DMS53 treated with DMSO at 0.1 percent for 48 hours (cell line): ENCODE measurements at regions not wholly inside any gene's neighbourhood (a gene's known extent, or its start where the extent isn't known, plus 50 kb on each side); places are given as distances from the start of the nearest gene placed in this dataset.

ENCODE experiments used
- DNase-seq: peaks from one replicate; lab custom pipeline; 2025; ENCODE audit not compliant: unreplicated experiment; lab: John Stamatoyannopoulos, UW

DNA sequence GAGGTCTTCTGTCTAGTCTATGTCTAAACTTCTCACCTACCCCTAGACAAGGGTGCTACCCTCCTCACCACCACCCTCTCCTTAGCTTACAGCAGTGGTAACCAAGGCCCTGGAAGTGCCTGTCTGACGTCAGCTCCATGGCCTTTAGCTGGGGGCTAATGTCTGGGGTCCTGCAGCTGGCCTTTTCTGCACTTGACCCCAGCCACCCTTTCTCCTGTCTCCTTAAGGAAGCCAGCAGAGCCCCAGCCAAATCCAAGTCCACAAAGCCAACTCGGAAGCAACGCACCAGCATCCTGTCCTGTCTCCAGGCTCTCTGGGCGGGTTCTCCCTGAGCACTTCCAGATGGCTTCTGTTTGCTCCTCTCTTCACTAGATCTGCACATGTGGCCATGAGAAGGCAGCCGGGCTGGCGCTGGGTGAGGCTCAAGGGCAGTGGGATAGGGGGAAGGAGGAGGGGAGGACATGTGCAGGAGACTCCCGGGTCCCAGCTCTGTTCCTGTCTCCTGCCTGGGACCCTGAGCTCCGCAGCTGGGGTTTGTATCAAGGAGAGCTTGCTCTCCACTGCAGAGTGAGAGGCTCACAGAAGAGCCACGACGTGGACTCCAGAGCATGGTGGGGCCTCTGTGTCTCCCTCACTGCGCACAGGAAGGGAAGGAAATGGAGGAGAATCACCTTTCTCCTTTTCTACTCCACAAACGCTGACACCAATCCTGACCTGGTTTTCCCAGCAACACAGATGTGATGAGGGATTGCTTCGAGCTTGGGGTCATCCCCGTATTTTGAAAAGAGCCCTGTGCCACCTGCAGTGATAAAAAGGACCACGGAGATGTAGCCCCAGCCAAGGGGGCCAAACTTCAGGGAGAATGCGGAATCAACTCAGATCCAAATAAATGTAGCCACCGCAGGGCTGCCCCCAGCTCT lies 204.2 kb downstream of the USP12 start:
- DNase-seq = peak; percentile 63

DNA sequence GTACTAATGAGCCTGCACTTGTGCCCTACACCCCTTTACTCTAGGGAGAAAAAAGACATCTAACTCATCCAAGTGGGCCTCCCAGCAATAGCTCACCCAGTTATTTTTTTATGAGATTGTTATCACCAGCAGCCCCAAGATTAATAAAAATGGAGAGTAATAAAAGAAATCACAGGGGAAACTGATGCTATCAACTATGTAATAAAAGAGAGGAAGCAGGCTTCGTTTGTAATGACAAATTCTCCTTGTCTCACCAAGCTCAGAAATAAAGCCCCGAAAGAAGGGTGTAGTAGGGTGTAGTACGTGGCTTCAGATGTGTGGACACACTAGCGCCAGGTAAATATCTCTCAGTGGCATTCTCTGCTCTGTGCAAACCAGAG lies 204.9 kb downstream of the USP12 start:
- DNase-seq = no peak

GRCh38 chr13:26965952-26966700 lies 205.5 kb downstream of the USP12 start:
- DNase-seq = no peak

GRCh38 chr13:26964278-26965250 lies 204.0 kb upstream of the GPR12 start:
- DNase-seq = peak; percentile 92

- peak; percentile 67 for DNase-seq
Observed at GRCh38 chr13:26962671-26963070, 202.1 kb upstream of the GPR12 start.

- peak; percentile 97 for DNase-seq
Observed at GRCh38 chr13:26961890-26962615, 201.5 kb upstream of the GPR12 start.

GRCh38 chr13:26957182-26957581 lies 196.6 kb upstream of the GPR12 start:
- peak; percentile 31 for DNase-seq

- DNase-seq = no peak
Observed at GRCh38 chr13:26956522-26957142, 196.0 kb upstream of the GPR12 start.

GRCh38 chr13:26954976-26955375 lies 194.4 kb upstream of the GPR12 start:
- no peak for DNase-seq

DNA sequence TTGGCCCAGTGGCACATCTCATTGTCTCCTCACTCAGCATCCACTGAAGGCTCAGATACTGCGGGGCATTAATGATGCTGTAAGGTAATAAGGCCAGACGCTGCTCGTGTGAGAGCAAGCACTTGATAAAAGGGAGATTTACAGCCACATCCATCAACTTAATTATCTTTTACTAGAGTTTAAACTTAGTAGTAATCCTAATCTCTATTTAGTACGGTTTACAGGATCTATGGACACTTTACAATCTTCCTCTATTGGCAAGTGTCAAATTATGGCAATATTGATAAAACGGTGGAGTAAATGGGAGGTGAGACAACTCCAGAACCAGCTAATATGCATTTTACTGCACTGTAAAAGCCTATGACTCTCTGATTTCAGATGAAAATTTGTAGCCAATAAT lies 192.7 kb upstream of the GPR12 start:
- DNase-seq = no peak

DNA sequence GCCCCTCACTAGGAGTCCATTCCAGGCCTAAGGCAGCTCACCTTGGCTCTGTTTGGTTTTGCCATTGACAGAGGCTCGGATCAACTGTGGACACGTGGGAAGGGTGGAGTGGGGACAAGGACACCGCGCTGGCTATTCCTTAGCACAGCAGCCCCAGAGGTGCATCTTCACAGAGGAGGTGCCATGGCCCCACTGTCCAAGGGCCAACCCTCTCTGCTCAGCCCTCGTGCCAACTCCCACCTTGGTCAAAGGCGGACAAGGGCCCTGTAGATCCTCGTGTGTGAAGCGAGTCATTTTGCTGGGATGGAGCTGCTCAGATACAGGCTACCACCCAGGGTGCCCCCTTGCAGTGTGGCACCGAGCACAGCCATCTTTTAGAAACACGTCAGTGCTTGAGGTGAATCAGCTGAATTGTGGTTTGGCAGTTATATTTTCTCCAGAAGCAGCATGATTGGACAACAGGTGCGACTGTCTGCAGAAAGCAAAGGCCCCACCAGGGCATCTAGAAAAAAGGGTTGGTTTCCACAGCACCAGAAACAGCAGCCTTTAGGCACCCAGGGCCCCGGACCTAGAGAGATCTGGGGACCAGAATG lies 192.1 kb upstream of the GPR12 start:
- DNase-seq = no peak

GRCh38 chr13:26951581-26952177 lies 191.1 kb upstream of the GPR12 start:
- DNase-seq = no peak

DNA sequence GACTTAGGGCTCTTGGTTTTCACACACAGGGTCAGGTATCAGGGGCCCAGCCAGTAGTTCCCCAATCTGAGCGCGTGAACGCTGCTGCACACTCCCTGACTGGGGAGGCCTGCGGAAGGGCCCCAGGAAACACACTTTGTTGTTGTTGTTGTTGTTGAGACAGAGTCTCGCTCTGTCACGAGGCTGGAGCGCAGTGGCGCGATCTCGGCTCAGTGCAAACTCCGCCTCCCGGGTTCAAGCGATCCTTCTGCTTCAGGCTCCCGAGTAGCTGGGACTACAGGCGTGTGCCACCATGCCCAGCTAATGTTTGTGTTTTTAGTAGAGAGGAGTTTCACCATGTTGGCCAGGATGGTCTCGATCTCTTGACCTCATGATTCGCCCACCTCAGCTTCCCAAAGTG lies 190.4 kb upstream of the GPR12 start:
- DNase-seq = no peak

DNA sequence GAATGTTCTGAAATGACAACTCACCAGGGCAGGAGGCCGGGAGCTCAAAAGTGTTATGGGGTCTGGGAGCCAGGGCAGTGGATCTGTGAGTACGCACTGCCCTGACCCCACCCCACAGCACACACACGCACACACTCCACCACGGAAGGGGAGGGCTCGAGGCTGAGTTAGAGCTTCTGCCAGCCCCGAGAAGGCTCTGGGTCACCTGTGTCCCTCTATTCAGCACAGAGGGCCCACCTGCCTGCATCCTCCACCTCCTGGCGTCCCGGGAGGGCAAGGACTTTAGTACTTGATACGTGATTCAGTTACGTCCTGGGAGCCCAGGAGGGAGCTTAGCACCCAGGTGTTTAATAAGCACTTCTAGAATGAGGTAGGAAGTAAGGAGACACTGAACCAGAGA lies 190.0 kb upstream of the GPR12 start:
- no peak for DNase-seq

DNA sequence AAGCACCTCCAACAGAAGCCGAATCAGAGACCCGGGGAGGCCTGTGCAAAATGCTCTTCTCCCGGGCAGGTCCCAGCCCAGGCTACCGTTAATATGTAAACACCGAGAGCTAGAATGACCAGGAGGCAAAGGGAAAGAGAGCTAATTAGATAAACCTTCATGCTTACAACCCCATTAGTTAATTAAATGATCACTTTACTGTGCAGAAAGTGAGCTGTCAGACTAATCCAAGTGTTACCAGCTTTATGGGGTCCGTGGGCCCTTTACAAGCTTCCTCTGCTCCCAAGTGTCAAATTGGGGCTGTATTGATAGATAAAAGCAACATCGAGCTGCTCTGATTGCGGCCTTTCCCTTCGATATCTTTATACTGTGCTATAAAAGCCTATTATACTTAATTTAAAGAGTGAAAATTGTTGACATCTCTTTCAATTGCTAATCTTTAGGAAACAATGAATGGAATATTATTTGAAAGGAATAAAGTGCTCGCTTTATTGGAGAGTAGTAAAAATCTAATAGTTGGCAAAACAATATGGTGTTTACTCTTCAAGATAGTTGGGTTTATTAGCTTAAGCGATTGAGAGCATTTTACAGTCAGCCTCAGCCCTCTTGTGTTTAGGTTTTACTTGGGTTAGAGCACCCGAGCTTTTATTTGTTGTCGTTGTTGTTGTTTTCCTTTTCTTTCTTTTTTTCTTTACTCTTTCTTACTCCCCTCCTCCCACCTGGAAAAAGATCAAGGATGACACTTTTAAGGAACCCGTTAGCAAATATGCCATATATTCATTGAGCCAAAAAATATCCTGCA lies 189.3 kb upstream of the GPR12 start:
- no peak for DNase-seq

DNA sequence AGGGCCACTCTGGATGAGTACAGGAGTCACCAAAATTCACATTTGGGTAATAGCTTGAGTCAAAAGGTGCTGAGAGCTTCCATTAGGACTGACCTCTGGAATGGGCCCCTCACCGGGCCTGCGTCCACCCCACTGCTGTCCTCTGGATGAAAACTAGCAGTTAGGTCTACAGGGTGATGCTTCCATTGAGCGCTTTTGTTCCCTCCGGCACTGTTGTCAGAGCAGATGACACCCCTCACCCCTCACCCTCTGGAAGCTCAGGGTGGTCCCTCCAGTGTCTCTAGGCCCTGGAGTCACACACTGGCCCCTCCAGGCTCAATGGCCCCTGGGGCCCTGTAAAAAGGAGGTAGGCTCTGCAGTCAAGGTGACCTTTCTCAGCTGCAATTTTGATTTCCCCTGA lies 187.8 kb upstream of the GPR12 start:
- DNase-seq = no peak

DNA sequence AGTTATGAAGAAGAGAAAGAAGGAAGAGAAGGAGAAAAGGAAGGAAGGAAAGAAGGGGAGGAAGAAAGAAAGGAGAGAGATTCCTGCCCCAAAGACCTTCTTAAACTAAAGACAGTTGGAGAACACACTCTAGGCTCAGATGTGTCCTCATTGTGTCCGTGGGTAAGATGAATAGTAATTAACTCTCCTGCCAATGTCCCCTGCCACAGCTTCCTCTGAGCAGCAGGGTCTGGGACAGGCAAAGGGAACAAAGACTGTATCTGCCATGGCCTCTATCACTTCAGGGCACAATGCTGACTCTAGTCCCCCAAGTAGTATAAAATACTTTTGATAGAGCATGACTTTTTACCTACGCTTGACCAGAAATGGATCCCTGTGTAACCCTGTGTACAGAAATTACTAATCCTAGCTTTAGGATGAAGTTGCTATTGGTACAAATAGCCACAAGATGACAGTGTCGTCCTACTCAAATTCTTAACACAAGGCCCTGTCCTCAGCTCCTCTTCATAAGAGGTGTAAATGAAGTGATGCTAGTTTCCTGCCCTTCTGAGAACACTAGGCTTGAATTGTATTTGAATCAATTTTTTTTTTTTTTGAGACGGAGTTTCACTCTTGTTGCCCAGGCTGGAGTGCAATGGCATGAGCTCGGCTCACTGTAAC lies 186.2 kb upstream of the GPR12 start:
- peak; percentile 92 for DNase-seq

GRCh38 chr13:26943748-26944147 lies 183.2 kb upstream of the GPR12 start:
- DNase-seq = no peak
